NCI-H446 (cell line): ENCODE measurements at regions not wholly inside any gene's neighbourhood (a gene's known extent, or its start where the extent isn't known, plus 50 kb on each side); places are given as distances from the start of the nearest gene placed in this dataset.
"Not testable (repeated sequence)": the region's sequence is repeated elsewhere in the genome, so short reads cannot be mapped to it uniquely, and the experiment has no call there.

Experiments used
- DNase-seq, 2 experiments: peaks; one replicate each; lab custom pipeline; 2025; lab: John Stamatoyannopoulos, UW

DNA sequence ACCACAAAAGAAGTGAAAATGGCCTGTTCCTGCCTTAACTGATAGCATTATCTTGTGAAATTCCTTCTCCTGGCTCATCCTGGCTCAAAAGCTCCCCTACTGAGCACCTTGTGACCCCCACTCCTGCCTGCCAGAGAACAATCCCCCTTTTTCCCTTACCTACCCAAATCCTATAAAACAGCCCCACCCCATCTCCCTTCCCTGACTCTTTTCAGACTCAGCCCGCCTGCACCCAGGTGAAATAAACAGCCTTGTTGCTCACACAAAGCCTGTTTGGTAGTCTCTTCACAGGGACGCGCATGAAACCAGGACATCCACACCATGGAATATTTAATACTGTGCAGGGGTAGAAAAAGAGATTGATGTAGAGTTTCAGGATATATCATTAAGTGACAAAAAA, 1677.0 kb downstream of the C4orf33 start:
- DNase-seq: not testable (repeated sequence)

DNA sequence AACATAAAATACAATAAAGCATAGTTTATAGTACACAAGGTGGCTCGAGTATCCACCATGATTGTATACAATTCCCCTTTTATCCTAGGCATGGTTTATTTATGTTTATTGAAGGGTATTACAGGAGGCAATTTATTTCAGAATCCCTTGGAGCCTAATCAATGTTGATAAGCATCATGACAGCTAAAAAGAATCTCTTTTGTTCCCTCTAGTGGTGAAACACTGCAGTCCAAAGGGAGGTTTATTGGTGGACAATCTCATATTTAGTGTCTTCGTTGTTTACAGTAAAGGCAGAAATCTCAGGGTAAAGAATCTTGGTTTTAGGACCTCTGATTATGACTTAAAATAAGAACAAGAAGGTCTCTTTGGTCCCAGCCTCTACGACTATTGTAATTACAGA, 1712.5 kb downstream of the C4orf33 start:
- peak in 1 of 2 experiments; percentile 26 for DNase-seq

DNA sequence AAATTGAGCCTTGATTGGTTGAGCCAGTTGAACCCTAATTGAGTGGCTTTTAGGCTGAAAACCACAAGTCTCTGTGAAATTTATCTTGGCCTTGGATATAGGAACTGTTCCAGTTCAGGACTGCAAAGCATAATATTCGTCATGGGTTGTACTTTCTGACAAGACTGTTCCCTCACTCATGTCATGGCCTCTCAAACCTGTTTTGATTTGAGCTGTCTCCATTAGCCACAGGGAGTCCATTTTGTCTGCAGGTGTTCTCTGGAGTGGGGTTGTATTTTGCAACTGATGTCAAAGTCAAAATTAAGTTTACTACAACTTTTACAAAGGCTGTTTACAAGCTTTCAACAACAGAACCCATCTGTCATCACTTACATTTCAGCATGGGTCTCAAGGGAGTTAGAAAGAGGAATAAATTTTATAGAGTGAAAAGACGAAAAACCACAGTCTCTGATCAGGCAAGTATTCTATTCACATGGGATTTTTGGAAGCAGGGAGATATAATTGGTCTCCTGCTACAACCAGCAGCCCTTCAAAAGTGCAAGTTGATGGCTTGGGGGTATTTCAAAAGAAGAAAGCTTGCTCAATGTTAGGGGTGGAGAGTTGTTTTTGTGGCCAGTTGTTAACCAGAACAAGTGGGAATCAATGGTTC, 1716.3 kb downstream of the C4orf33 start:
- no peak for DNase-seq

DNA sequence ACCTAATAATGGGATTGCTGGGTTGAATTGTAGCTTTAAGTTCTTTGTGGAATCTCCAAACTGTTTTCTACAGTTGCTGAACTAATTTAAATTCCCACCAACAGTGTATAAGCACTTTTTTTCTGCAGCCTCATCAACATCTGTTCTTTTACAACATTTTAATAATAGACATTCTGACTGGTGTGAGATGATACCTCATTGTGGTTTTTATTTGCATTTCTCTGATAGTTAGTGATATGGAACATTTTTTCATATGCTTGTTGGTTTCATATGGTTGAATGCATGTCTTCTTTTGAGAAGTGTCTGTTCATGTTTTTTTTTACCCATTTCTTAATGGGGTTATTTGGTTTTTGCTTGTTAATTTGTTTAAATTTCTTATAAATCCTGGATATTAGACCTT, 1718.9 kb downstream of the C4orf33 start:
- DNase-seq: no peak

DNA sequence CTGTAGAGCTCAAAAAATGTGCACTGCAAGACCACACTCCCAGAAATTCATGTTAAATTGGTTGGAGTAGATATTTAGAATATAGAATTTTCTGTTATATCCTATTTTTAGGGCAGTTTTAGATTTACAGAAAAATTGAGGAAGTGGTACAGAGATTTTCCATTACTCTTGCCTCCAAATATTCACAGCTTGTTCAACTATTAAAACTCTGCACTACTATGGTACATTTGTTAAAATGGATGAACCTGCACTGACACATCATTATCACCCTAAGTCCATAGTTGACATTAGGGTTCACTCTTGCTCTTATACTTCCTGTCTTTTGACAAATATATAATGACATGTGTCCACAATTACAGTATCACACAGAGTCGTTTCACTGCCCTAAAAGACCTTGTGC, 1724.5 kb downstream of the C4orf33 start:
- DNase-seq: no peak

DNA sequence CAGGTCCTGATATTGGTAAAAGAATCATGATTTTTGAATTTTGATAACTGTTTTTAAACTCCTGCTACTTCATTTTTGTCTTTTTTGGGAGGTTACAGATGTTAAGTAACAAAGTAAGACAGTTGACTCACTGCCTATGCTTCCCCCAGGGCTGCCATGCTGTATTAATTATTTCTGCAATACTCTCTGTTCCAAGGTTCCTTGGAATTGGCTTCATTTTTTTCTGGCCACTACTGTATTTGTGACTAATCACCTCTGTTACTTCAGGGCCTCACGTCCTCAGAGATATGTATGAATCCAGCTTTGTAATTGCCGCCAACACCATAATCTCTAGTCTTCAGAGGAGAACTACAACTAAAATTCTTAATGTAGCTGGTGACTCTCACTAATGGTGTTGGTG, 1729.3 kb downstream of the C4orf33 start:
- DNase-seq: no peak

DNA sequence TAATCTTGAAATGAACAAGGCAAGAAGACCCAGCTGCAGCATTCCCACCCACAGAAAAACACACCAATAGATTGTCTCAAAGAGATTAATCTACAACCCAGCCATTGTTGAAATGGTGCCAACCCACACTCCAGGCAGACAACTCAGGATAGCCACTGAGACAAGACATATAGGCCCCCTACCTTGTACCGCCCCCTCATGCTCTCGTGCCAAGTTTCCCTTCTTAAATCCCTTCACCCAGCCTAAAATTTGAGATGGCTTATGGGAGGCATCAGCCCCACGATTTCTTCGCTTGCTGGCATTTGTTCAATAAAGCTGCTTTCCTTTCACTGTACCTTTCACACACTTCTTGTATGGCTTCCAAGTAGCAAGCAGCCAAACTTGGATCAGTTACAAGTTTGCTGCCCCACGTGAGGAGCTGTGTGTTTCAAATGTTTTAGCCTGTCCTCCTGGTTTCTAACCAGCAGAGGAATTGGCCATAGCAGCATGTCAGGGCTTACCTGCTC, 1754.1 kb downstream of the C4orf33 start:
- peak in 1 of 2 experiments; percentile 41 for DNase-seq

DNA sequence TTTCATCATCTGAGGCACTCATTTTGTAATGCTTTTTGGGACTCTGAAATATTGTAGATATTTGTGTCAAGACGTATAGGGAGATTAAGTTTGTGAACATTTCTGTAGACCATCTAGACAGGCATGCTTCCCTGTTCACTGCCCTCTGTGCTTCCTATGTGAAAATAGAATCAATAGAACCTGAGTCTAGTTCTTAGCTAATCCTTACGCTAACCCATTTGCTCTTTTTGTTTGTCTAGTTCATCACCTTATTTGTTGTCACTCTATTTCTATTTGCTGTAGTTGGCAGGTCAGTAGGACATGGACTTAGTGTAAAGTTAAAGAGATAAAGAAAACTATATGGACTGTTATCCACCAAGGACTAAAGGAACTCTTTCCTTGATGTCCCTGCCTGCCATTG, 1755.2 kb downstream of the C4orf33 start:
- DNase-seq: no peak

DNA sequence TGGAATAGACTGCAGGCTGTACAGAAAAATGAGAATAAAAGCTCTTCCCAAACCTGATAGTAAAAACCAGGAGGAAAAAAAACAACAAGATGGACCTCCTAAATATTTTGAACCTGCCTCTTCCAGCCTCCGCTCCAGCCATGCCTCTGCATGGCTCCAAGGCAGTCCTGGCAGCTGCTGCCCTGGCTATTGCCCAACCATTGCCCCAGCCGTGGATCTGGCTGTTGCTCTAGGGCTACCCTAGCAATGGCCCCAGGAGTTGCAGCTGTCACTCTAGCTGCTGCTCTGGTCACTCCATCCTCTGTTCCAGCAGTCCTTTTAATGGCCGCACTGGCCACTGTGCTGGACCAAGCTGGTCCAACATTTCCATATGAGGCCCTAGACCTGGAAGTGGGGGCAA, 1756.0 kb downstream of the C4orf33 start:
- peak in 1 of 2 experiments; percentile 1 for DNase-seq

DNA sequence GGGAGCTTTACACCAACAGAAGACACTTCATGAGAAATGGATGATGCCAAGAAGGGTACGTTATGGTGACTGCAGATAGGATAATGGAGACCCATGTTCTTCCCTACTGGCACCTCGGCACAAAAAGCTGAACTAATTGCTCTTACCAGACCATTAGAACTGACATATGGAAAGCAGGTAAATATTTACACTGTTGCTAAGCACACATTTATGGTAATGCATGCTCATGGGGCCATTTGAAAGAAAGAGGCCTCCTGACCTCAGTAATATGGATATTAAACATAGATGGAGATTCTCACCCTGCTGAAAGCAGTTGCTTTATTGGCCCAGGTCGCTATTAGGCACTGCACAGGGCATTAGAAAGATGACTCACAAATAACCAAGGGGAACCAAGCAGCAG, 1759.6 kb downstream of the C4orf33 start:
- DNase-seq: no peak

DNA sequence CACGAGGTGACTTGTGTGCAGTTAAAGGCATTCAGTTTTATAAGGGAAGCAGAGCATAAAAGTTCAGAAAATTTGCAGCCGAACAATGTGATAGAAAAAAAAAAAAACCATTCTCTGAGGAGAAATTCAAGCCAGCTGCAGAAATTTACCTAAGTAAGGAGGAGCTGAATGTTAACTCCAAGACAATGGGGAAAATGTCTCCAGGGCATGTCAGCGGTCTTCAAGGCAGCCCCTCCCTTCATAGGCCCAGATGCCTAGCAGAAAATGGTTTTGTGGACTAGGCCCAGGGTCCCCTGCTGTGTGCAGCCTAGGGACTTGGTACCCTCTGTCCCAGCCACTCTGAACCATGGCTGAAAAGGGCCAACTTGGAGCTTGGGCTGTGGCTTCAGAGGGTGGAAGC, 1764.0 kb downstream of the C4orf33 start:
- no peak for DNase-seq

DNA sequence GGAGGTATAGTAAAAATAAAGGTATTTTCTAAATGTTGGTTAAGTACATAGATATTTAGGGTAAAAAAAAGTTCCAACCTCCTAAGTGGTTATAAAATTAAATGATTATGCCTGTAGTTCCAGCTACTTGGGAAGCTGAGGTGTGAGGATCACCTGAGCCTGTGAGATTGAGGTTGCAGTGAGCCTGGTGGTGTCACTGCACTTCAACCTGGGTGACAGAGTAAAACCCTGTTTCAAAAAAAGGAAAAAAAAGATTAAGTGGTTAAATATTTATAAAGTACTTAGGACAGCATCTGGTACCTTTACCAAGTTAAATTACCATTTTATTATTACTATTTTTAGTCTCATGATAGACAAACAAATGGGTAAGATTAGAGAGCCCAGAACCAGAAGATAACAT, 1801.0 kb downstream of the C4orf33 start:
- no peak for DNase-seq

DNA sequence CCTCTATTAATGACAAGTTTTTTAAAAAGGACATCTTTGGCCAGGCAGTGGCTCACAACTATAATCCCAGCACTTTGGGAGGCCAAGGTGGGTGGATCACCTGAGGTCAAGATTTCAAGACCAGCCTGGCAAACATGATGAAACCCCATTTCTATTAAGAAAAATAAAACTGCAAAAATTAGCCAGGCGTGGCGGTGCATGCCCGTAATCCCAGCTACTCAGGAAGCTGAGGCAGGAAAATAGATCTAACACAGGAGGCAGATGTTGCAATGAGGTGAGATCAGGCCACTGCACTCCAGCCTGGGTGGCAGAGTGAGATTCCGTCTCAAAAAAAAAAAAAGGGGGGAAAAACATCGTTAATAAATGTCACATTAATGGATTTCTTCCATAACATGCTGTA, 1805.4 kb downstream of the C4orf33 start:
- DNase-seq: no peak

DNA sequence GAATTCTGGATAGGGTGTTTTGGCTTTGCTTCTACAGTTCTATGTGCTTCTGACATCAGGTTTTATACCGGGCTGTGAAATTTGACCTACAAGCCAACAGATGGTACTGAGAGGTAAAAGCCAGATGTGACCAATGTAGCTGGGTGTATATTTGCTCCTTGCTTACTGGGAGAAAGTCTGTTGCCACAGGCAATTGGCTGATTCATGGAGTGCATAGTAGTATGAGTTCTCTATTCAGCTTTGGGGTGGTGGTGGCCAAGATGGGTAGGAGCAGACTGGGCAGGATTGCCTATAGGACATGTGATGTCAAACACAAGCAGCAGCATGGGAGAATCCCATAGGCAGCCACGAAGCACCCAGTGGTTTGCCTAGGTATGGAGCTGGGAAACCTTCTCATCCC, 1827.0 kb downstream of the C4orf33 start:
- no peak for DNase-seq

DNA sequence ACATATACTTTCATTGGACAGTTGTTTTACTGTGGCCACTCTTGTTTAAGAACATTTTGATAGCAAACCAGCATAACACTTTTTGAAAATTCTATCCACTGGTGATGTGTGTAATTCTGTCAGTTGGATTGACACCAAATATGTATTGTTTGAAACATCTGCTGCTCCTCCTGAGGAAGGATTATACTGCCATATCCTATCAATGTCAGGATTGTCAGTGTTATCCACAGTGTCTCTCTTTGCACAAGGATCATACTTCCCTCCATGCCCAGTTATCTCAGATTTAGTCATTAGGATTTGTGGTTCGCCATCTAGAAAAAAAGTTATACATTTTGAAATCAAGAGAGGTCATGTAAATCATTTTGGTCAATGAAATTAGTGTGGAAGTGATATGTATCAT, 1859.6 kb downstream of the C4orf33 start:
- DNase-seq: no peak

DNA sequence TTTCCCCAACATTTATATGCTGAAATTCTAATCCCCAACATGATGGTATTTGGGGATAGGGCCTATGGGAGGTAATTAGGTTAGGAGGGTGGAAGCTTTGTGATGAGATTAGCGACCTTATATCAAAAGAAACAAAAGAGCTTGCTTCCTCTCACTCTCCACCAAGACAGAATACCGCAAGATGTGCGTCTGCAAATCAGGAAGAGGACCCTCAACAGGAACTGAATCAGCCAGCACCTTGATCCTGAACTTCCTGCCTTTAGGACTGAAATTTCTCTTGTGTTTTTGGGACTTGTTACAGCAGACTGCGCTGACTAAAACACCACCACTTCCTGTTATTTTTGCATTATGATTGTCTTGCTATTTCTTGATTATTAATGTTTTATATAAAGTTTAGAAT, 1889.4 kb downstream of the C4orf33 start:
- DNase-seq: no peak

DNA sequence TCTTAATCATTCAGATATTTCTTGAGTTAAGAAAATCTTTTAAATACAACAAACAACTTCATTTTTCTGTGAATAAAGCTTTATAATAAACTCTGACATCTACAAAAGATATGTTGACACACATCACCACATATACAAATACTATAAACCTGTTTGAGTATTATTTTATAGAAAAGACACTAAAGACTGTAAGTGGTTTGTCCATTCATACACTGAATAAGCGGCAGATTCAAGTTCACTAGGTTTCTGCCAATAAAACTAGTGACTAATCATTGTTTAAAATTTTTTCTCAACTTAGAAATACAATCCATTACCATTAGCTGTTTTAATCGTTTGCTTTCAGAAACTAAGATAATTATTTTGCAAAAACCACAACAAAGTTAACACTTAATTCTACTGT, 1900.0 kb downstream of the C4orf33 start:
- DNase-seq: no peak

DNA sequence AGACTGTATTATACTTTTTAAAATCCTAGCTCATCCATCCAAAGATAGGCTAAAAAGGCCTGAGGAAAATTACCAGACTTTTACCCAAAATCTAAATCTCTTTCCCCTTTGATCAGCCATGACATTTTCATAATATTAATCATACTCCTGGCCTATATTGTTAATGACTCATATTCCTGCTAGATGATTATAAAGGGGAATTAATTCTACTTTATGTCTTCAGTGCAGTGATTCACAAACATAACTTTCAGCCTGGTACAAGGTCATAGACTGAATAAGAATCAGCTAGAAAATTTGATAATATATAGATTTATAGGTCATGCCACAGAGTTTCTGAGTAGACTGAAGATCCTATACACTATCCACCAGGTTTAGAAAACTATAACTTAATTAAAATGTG, 1905.4 kb downstream of the C4orf33 start:
- no peak for DNase-seq

DNA sequence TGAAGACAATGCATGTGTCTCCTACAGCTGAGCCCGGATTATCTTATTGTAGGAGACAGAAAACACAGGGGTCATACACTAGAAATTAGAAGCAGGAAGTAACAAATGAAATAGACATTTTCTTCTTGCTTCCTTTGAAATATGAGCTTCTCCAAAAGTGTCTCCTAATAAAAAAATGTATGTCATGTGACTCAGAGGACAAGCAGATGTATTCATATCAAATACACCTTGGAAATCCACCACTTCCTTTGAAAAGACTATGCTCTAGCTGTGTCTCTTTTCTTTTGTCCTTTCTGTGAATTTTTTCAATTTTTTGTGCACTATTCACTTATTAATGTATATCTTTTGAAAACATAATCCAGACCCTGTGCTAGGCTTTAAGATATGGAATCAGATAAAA, 1906.2 kb downstream of the C4orf33 start:
- no peak for DNase-seq

DNA sequence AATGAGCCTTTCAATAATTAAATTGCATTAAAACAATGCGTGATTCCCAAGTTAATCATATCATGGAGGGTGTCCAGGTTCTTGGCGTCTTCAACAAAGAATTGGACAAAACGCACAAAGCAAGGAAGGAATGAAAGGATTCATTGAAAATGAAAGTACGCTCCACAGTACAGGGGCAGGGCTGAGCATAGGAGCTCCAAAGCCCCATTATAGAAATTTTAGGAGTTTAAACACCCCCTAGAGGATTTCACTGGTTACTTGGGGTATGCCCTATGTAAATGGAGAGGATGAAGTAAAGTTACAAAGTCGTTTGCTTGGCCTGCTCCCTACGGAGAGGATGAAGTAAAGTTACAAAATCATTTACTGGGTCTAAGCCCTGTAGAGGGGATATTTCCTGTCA, 1910.4 kb downstream of the C4orf33 start:
- DNase-seq: no peak

DNA sequence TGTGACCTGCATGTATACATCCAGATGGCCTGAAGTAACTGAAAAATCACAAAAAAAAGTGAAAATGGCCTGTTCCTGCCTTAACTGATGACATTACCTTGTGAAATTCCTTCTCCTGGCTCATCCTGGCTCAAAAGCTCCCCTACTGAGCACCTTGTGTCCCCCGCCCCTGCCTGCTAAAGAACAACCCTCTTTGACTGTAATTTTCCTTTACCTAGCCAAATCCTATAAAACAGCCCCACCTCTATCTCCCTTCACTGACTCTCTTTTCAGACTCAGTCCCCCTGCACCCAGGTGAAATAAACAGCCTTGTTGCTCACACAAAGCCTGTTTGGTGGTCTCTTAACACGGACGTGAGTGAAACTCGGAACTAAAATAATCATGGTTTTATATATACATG, 1916.0 kb downstream of the C4orf33 start:
- not testable (repeated sequence) for DNase-seq

DNA sequence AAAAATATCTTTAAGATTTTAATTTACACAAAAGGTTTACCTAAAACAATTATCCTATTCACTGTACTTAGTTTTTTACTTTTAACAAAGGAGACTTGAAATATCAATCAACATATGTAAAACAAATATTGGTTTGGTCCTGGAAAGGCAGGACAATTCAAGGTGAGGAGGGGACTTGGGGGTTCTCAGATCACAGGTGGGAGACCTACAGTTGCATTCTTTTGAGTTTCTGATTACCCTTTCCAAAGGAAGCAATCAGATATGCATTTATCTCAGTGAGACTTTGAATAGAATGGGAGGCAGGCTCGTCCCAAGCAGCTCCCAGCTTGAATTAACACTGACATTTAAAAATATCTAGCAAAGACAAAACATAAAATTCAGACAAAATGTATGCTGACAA, 1917.3 kb downstream of the C4orf33 start:
- DNase-seq: no peak

DNA sequence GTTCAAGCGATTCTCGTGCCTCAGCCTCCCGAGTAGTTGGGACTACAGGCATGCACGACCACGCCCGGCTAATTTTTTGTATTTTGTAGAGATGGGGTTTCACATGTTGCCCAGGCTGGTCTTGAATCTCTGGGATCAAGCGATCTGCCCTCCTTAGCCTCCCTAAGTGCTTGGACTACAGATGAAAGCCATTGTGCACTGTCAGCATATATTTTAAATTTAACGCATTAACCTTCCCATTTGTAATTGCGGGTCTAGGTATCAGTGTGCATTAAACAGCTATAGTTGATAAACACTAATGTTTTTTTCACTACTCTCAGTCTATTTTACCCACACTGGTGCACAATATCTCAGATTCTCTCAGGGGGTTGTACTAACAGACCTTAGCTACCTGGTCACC, 1930.8 kb downstream of the C4orf33 start:
- DNase-seq: no peak

DNA sequence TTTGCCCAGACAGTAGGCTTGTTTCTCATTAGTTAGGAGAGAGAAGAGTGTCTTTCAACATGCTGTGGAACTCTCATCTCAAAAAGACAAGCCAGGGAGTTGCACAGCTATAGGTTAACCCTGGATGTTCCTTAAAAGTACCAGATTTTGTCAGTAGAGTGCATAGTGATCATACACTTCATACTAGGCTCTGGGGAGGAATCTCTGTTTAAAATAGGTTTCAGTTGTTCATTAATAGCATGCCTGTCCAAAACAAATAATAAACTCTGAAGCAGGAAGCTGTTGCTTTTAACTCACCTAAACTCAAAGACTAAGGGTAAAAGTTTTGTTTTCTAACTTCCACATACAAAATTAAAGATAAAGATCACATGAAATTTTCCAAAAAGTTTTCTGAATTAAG, 1948.4 kb downstream of the C4orf33 start:
- DNase-seq: no peak
